ENCODE measurements at regions not wholly inside any gene's neighbourhood (a gene's known extent, or its start where the extent isn't known, plus 50 kb on each side); places are given as distances from the start of the nearest gene placed in this dataset.

- TF ChIP-seq POLR2AphosphoS5 (IDR thresholded peaks at IDR 0.05) (no peak), CTCF (IDR thresholded peaks at IDR 0.05) (no peak), POLR2A (IDR thresholded peaks at IDR 0.05) (no peak)
These were observed 103.2 kb upstream of the DIO3 start for GRCh38 chr14:101457936-101458740.

All from prostate gland (tissue), 2 donors.